GM13976 (cell line): ENCODE measurements at regions not wholly inside any gene's neighbourhood (a gene's known extent, or its start where the extent isn't known, plus 50 kb on each side); places are given as distances from the start of the nearest gene placed in this dataset.

Experiments used
- DNase-seq: peaks from one replicate; pipeline ENCODE4 v3.0.0; 2012; ENCODE audit warnings: low spot score
- in situ Hi-C: fragments of 300-500 bp; cut with MboI; formaldehyde crosslinking; loops from one replicate; pipeline ENCODE4 v1.12.0; 2022; ENCODE audit warnings: low sequenced_read_pairs, mixed read lengths, inconsistent platforms; ENCODE audit not compliant: unreplicated experiment
- TF ChIP-seq, protein P1 (sequence below): IDR thresholded peaks from 2 replicates; pipeline ENCODE4 v1.5.1; 2012; ENCODE audit warnings: borderline replicate concordance, mild to moderate bottlenecking; ENCODE audit not compliant: insufficient read depth; ENCODE audit errors: extremely low read depth, missing control alignments, control extremely low read depth

DNA sequence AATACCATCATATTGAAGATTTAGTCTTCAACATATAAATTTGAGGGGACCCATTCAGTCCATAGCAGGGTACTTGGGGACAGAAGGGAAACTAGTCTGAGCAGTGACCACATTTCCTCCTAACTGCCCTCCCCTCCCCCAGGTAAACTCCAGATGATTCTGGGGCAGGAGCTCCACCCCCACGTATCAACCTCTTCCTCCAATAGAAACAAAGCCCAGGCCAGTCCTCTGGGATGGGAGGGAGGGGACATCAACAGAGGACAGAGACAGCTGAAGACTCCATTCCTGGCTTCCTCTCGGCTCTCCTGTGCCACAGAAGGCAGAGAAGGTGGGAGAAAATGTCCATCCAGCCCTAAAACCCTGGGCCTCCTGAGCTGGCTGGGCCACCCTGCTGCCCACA is 85.0 kb upstream of the TOP1 start:
- in situ Hi-C loops: no loop called here
- TF ChIP-seq, protein P1, sequence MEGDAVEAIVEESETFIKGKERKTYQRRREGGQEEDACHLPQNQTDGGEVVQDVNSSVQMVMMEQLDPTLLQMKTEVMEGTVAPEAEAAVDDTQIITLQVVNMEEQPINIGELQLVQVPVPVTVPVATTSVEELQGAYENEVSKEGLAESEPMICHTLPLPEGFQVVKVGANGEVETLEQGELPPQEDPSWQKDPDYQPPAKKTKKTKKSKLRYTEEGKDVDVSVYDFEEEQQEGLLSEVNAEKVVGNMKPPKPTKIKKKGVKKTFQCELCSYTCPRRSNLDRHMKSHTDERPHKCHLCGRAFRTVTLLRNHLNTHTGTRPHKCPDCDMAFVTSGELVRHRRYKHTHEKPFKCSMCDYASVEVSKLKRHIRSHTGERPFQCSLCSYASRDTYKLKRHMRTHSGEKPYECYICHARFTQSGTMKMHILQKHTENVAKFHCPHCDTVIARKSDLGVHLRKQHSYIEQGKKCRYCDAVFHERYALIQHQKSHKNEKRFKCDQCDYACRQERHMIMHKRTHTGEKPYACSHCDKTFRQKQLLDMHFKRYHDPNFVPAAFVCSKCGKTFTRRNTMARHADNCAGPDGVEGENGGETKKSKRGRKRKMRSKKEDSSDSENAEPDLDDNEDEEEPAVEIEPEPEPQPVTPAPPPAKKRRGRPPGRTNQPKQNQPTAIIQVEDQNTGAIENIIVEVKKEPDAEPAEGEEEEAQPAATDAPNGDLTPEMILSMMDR: no peak
- DNase-seq: no peak

GRCh38 chr20:40945189-40945588 is 83.4 kb upstream of the TOP1 start:
- TF ChIP-seq, protein P1: no peak
- in situ Hi-C loops: no loop called here
- no peak for DNase-seq

DNA sequence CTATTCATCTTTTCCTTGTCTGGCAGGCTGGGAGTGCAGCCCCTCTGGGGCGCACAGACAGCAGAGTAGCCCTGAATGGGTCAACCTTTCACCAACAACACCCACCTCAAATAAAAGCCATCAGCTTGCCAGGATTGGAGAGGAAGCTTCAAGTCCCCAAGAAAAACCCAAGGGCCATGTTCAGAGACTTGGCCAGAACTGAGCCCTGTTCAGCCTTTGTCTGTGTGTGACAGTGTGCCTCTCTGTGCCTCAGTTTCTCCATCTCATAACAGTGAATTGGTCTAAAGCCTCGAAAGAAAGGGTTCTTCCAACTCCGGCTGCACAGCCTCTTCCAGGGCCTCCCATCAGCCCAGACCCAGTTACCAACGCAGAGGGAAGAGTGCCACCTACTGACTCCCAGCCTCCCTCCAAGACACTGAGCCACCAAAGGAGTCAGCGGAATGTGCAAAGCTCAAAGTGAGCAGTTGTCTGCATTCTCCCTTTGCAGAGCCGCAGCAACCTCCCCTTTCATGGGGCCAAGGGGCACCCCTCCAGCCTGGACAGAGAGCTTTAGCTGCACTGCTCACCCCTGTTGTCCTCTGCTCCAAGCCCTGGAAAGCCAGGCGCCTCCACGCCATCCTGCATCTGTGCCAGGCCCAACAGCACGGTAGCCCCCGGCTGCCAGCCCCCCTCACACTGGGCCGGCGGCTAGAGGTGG is 82.7 kb upstream of the TOP1 start:
- peak; percentile 64 for DNase-seq
- TF ChIP-seq, protein P1: peak; percentile 37
- in situ Hi-C loops: no loop called here

GRCh38 chr20:40946451-40946850 is 82.2 kb upstream of the TOP1 start:
- in situ Hi-C loops: no loop called here
- DNase-seq: no peak
- TF ChIP-seq, protein P1: no peak

- no peak for DNase-seq
- TF ChIP-seq, protein P1: no peak
- in situ Hi-C loops: no loop called here
Measured at GRCh38 chr20:40948465-40949267, 80.0 kb upstream of the TOP1 start.

- TF ChIP-seq, protein P1: no peak
- DNase-seq: no peak
- in situ Hi-C loops: no loop called here
Measured at GRCh38 chr20:40949346-40949745, 79.3 kb upstream of the TOP1 start.
